ENCODE measurements at regions not wholly inside any gene's neighbourhood (a gene's known extent, or its start where the extent isn't known, plus 50 kb on each side); places are given as distances from the start of the nearest gene placed in this dataset.
A peak's percentile ranks its signal among the peaks of the same experiment; 100 is the strongest.

- H3K4me3 ChIP-seq (ENCODE audit: low read depth, low read length), result no peak overlapping the region
- DNase-seq (ENCODE audit: low read depth), result no peak
Measured at GRCh38 chr9:88236511-88237478, 98.5 kb upstream of the SPATA31C2 start.

GRCh38 chr9:88235615-88236014, 97.3 kb upstream of the SPATA31C2 start:
- no peak overlapping the region for H3K4me3 ChIP-seq (ENCODE audit: low read depth, low read length)
- DNase-seq (ENCODE audit: low read depth), result no peak

GRCh38 chr9:88234114-88234513, 95.8 kb upstream of the SPATA31C2 start:
- no peak for DNase-seq (ENCODE audit: low read depth)
- H3K4me3 ChIP-seq (ENCODE audit: low read depth, low read length), result no peak overlapping the region

- no peak overlapping the region for H3K4me3 ChIP-seq (ENCODE audit: low read depth, low read length)
- DNase-seq (ENCODE audit: low read depth), result no peak
Measured at GRCh38 chr9:88233091-88233490, 94.8 kb upstream of the SPATA31C2 start.

GRCh38 chr9:88230612-88231011, 92.3 kb upstream of the SPATA31C2 start:
- H3K4me3 ChIP-seq (ENCODE audit: low read depth, low read length), result no peak overlapping the region
- no peak for DNase-seq (ENCODE audit: low read depth)

- no peak overlapping the region for H3K4me3 ChIP-seq (ENCODE audit: low read depth, low read length)
- DNase-seq (ENCODE audit: low read depth), result no peak
Measured at GRCh38 chr9:88229434-88229833, 91.2 kb upstream of the SPATA31C2 start.

- DNase-seq (ENCODE audit: low read depth), result no peak
- no peak overlapping the region for H3K4me3 ChIP-seq (ENCODE audit: low read depth, low read length)
Measured at GRCh38 chr9:88224938-88225337, 86.7 kb upstream of the SPATA31C2 start.

- DNase-seq (ENCODE audit: low read depth), result no peak
- H3K4me3 ChIP-seq (ENCODE audit: low read depth, low read length), result no peak overlapping the region
Measured at GRCh38 chr9:88221105-88221504, 82.8 kb upstream of the SPATA31C2 start.

- DNase-seq (ENCODE audit: low read depth), result no peak
- H3K4me3 ChIP-seq (ENCODE audit: low read depth, low read length), result no peak overlapping the region
Measured at GRCh38 chr9:88220652-88221051, 82.4 kb upstream of the SPATA31C2 start.

GRCh38 chr9:88219601-88220000, 81.3 kb upstream of the SPATA31C2 start:
- no peak overlapping the region for H3K4me3 ChIP-seq (ENCODE audit: low read depth, low read length)
- DNase-seq (ENCODE audit: low read depth), result no peak

- no peak for DNase-seq (ENCODE audit: low read depth)
- H3K4me3 ChIP-seq (ENCODE audit: low read depth, low read length), result no peak overlapping the region
Measured at GRCh38 chr9:88218726-88219125, 80.5 kb upstream of the SPATA31C2 start.

- no peak for DNase-seq (ENCODE audit: low read depth)
- no peak overlapping the region for H3K4me3 ChIP-seq (ENCODE audit: low read depth, low read length)
Measured at GRCh38 chr9:88216126-88216995, 78.1 kb upstream of the SPATA31C2 start.

GRCh38 chr9:88215196-88216125, 77.2 kb upstream of the SPATA31C2 start:
- DNase-seq (ENCODE audit: low read depth), result no peak
- H3K4me3 ChIP-seq (ENCODE audit: low read depth, low read length), result no peak overlapping the region

- DNase-seq (ENCODE audit: low read depth), result no peak
- no peak overlapping the region for H3K4me3 ChIP-seq (ENCODE audit: low read depth, low read length)
Measured at GRCh38 chr9:88202321-88202720, 64.0 kb upstream of the SPATA31C2 start.

GRCh38 chr9:88198341-88198807, 60.1 kb upstream of the SPATA31C2 start:
- no peak for DNase-seq (ENCODE audit: low read depth)

GRCh38 chr9:88197781-88198340, 59.6 kb upstream of the SPATA31C2 start:
- H3K4me3 ChIP-seq (ENCODE audit: low read depth, low read length), result peak overlapping the region; percentile 27
- peak; percentile 39 for DNase-seq (ENCODE audit: low read depth)

More at GRCh38 chr9:88198341-88198807, 60.1 kb upstream of the SPATA31C2 start:
- H3K4me3 ChIP-seq (ENCODE audit: low read depth, low read length), result peak overlapping the region; percentile 27

GRCh38 chr9:88197016-88197415, 58.7 kb upstream of the SPATA31C2 start:
- no peak for DNase-seq (ENCODE audit: low read depth)
- no peak overlapping the region for H3K4me3 ChIP-seq (ENCODE audit: low read depth, low read length)

- no peak overlapping the region for H3K4me3 ChIP-seq (ENCODE audit: low read depth, low read length)
- DNase-seq (ENCODE audit: low read depth), result no peak
Measured at GRCh38 chr9:88196142-88196790, 58.0 kb upstream of the SPATA31C2 start.
